NCI-H510A (cell line): ENCODE measurements at regions not wholly inside any gene's neighbourhood (a gene's known extent, or its start where the extent isn't known, plus 50 kb on each side); places are given as distances from the start of the nearest gene placed in this dataset.
"Not testable (repeated sequence)": the region's sequence is repeated elsewhere in the genome, so short reads cannot be mapped to it uniquely, and the experiment has no call there.

Experiments
- DNase-seq: peaks from one replicate; lab custom pipeline; 2025; lab: John Stamatoyannopoulos, UW

DNA sequence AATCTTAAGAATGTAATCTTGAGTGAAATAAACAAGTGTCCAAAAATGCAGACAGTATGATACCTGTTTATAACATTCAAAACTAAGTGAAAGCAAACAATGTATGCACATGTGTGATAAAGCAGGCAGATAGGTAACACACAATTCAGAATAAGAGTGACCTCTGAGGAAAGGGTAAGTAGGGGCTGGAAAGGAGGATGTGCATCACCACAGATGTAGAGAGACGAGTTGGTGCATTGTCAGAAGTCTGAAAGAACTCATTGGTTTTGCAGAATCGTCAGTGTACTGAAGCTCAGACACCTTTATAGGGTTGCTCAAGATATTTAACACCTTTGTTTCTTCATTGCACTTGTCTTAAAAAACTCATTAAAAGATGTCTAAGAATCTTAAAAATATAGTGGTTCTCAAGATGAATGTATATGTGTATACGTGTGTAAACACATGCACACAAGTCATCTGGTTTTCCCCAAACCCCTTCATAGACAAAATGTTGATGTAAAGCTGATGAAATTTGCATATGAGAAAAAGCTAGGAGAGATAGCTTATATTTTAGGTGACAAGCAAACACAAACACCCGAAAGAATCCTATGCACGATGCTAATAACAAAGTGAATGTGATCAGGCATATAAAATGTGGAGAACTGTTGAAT lies 197.6 kb upstream of the MEF2C start:
- DNase-seq: no peak

DNA sequence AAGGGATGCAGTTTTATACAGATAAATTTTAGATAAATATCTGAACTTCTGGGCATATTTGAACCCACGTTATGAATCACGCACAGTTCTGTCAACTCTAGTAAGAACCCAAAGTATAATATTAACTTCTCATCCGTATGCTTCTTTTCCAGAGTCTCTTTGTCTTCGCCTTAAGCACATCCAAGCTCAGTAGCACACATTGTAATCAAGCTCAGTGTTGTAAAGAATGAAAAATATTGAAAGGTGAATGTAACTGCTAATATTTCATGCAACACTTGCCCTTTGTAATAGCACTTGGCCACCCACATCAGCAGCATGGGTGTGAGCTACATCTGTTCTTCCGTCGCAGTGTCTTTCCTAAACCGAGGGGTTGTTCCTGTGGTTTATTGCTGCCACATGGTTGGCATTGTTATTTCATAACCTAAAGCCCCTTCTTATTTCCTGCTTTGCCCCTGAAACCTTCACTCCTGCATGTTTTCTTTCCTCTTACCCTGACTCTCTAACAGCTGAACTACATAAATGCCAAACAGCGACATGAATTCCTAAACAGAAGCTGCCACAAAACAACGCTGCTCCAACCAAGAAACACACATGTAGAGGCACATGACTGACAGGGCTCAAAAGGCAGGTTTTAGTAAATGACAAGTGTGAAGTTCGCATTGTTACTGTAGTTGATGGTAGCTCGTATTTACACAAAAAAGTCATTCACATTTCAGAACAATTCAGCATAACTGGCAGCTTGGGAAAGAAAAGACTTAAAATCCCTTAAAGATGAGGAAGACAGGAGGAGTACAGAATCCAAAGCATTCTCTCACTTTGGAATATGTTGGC lies 190.1 kb upstream of the MEF2C start:
- no peak for DNase-seq

DNA sequence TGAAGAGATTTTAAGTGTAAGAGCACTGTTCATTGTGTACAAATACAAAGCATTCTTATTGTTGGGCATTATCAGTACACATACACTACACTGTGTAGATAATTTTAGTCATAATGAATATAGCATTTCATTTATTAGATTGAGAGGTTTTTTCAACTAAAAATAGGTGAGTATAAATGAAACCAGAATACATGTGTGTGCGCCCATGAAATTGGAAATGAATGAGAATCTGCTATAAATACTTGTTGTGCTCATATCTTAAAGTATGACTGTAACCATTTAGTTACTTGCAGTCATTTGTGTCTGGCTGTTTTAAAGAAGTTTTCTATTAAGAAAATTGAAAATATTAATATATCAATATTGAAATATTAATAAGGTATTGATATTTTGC lies 189.0 kb upstream of the MEF2C start:
- DNase-seq: no peak

DNA sequence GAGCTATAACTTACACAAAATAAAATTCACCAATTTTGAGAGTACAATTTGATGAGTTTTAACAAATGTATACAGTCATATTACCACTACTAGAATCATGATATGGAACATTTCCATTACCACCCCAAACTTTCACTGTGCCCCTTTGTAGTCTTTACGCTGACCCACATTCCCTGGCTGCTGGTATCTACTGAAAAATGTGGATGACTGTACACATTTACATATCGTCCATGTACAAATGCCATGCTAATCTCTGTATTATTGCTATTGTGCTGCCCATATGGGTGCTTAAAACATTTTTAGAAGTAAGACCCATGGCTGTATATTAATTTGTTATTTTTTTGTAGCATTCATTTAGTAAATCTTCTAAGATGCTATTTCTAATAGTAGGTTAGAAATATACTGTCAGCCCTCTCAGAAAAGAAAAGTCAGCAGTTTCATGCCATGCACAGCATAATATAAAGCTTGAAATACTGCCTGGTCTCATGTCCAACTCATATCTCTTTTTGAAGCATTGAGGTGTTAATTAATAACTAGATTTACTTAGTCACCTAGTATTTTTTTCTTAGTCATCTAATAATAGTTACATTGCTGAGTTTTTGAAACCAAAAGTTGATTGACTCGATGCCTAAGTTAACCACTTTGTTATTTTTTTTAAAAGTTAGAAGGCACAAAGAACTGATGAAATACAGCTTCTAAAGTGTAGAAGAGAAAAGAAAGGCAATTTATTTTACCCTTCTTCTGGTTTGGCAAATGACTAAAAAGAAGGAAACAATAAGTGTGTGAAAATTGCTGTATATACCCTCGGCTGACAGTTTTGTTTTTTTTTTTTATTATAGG lies 188.3 kb upstream of the MEF2C start:
- DNase-seq: no peak

DNA sequence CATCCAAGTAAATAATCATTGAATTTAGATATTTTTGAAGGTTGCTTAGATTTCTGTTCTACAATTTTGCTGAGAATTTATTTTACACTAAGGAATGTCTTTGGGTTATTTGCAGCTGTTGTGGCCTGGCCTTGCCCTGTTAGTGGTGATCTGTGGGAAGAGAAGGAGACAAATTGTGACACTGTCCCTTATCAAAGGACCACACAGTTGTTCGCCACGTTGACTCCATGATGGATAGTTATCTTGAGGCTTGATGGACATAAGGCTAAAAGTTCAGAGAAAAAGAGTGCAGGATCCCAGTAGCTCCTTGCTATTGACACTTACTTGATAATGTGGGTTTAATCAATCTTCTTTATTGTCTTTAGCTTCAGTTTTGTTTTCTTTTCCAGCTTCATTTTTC lies 186.6 kb upstream of the MEF2C start:
- DNase-seq: no peak

DNA sequence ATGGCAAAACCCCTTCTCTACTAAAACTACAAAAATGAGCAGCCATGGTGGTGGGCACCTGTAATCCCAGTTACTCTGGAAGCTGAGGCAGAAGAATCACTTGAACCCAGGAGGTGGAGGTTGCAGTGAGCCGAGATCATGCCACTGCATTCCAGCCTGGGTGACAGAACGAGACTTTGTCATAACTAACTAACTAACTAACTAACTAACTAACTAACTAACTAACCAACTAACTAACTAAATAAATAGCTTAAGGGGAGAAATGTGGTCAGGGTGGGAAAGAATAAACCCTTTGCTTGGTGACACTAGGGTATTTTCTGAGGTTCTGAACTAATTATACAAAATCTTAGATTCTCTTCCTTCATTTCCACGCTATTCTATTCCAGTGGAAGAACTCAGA lies 184.4 kb upstream of the MEF2C start:
- no peak for DNase-seq

DNA sequence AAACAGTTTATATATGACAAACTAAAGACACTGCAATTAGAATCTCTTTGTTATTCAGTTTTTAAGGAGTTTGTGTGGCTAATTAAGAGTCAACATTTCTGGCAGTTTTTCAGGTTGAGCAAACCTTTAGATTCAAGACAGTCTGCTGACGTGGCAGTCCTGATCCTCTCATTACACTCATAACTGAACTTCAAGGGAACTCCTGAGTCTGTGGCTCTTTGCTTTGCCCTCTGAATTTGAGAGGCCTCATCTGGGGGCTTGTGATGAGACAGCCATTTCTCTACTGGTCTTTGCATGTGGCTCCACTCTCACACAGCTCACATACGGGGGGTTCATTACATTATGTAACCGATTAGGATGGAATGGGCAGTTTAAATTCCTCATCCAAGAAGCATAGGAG lies 182.9 kb upstream of the MEF2C start:
- DNase-seq: no peak

DNA sequence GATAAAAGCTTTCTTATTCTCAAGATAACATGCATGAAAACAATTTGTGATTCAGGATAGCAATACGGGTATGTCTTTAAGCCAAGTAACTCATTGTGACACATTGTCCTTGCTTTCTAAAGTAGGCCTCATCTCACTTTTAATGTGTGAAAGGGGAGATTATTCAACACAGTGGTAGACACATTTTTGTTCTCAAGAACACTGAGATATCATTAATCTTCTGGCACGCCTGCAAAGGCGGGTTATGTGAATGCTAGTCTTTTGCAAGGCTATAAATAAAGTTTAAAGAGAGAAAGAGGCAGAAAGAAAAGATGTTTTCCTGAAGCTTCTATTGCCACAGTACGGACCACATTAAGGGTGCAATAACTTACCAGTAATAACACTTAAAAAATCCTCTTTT lies 181.8 kb upstream of the MEF2C start:
- DNase-seq: no peak

DNA sequence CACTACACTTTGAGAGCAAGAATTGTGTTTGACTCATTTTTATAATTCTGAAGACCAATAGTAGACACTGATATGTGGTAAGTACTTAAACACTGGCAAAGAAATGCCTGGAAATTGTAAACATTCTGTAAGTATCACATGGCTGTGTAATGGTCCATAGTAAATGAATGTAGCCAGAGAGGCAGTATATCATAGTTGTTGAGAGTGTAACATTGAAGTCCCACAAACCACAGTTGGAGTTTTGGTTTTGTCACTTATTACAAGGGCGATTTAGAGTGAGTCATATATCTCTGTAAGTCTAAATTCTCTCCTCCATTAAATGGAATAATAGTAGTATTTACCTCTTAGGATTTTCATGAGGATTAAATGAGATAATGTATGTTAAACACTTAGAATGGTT lies 181.1 kb upstream of the MEF2C start:
- no peak for DNase-seq

DNA sequence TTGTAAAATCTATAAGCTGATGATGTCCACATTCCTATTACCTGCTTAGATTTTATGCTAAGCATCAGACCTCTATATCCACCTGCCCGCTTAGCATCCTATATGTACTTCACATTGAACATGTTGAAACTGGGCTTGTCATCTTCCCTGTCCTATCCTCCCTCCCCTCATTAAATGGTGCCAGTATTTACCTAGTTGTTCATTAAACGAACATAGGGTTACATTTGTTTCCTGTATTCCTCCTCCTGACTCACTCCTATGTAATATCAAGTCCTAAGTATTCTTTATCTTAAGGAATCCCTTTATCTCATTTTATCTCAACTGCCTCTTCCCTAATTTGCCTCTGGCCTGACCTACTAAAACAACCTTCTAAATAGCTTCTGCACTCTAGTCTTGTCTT lies 177.8 kb upstream of the MEF2C start:
- DNase-seq: no peak

DNA sequence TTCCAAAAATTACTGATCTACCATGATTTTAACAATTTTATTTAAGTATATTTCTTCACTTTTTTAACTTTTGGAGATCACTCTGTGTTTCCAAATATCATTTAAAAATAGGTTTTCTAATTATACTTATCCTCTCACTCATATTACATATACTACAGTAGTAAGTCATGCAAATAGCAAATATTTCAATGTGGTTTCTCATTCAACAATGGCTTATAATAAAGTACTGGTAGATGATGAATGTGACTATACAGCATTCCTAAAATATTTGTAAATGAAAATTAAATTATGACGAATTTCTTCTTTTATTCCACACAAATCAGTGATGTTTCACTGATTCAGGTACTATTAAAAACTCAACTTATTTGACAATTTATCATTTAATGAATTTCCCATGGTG lies 176.3 kb upstream of the MEF2C start:
- no peak for DNase-seq

DNA sequence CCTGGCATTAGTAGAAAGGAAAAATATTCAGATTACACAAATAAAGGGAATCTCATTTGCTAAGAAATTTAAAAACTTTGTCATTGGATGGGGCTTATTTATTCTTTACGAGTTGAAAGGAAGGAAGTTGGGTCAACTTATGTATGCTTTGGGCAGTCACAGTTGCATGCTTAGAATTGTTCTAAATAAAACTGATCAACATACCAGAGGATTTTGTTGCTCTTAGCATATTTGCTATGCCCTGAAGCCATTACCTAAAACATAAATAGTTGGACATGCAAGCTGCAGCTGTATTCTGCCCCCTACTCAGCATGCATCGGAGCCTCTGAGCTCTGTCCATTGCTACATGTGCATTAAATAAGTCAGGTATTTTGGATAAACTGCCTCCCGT lies 172.7 kb upstream of the MEF2C start:
- no peak for DNase-seq

DNA sequence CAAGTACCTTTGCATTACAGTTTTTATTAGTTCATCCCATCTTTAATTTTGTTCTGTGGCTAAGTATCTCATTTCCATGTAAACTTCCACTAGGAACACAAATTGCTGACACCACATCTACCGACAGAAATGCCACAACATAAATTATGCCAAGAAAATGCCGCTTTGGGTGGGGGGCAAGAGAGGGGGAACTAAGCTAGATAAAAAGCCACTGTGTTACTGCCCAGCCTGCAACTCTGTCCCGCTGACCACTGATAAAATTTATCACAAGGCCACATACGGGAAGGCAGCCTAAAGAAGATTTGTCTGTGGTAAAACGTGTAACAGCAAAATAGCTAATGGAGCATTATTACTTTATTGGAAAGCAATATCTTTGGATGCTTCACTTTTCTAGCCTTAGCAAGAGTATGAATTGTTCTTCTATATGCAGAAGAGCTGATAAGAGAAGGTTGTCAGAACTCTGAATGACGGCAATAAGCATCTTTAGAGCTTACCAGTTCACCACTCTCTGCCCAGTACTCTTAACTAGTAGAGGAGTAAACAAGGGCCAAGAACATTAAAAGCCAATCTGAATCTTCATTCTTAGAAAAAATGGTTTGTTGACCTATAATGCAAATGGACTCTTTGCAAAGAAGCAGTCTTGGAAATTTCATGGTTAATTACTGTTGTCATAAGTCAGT lies 172.2 kb upstream of the MEF2C start:
- DNase-seq: no peak

DNA sequence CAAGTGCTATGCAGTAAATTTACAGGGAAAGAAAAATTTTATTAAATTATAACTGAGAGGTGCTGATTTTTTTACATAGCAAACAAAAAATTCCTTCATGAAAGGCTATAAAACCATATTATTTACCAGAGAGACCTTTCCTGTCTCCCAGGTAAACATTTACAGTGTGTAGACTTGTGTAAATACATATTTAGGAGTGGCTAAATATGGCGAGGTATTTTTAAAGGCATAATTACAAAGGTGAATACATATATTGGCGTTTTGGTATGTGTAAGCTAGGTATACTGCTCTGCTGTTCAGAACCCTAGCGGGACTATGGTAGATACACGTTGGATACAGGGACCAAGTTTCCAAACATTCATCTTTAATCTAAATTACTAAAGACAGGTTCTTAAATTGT lies 170.6 kb upstream of the MEF2C start:
- no peak for DNase-seq

DNA sequence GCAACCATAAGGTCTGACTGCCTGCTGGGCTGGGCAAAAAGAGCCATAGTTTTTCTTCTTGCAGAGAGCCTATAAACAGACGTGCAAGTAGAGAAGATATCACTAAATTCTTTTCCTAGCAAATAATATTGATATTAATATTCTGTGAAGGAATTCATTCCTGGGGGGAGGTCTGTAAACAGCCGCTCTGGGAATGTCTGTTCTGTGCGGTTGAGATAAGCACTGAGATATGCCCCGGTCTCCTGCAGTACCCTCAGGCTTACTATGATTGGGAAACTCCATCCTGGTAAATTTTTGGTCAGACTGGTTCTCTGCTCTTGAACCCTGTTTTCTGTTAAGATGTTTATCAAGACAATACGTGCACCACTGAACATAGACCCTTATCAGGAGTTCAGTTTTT lies 167.1 kb upstream of the MEF2C start:
- not testable (repeated sequence) for DNase-seq

DNA sequence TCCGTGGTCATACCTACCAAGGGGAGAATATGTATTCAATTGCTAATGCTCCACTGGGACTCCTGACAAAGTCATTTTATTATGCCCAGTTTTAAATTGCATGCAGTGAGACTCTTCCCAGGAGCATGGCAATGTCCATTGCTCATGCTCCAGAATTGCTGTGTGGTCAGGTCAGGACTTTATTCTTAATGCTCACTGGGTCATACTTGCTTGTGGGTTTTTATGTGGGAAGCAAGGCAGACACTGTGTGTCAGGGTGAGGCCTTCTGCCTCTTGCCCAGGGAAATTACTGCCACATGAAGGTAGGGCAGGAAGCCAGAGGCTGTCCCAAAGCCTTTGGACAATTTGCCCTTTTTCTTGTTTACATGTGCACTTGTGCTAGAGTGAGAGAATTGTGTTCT lies 164.6 kb upstream of the MEF2C start:
- no peak for DNase-seq

DNA sequence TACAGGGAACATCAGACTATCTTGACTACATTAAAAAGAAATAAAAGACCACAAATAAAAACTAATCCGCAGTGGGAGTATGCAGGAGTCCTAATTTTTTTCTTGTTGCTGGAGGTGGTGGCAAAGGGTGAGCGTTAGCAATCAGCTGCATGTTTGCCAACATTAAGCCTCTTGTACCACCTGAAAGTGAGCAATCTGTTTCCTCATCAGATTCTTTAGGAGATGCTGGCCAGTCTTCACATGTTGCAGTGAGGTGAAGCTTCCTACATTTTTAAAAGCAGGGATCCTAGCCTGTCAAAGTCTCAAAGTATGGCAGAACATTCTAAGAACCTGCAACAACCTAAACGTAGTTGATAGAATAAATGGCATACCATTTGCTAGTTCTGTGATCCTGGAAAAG lies 162.2 kb upstream of the MEF2C start:
- no peak for DNase-seq

DNA sequence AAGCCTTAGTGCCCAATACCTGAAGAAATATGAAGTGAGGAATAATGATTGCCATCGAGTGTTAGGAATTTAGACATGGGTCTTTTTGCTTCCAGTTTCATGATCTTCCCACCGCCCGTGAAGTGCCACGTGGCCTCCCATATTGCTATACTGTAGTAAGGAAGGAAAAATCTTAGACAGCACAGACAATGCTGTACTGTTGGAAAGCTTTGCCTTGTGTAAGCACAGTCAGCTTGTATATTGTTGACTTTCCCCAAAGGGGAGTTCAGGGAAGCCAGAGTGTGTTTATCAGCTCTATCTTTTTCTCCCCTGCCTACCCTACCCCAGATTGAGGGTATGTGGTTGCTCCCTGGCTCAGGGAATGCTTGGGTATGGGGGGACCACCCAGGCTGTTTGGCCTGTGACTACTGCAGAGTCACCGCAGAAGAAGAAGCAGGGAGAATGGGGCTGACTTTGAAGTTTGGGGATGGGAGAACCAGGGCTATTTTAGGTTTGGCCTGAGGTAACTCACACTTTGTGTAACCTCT lies 161.8 kb upstream of the MEF2C start:
- DNase-seq: no peak

DNA sequence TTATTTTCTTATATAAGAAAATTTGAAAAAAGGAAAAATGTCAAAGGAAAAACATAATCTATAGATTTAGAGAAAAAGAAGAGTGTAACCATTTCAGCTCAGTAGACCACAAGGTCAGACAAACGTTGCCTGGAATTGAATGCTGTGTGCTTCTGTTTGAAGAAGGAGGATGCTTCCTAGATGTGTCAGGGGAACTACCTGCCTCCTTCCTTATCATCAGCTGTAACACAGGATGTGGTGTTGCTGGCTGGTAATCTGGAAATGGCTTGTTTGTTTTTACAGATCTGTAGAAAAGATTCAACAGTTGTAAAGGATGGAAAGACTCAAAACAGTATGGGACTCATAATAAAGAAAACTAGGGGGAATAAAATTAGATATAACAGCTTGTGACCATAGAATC lies 160.7 kb upstream of the MEF2C start:
- DNase-seq: no peak

DNA sequence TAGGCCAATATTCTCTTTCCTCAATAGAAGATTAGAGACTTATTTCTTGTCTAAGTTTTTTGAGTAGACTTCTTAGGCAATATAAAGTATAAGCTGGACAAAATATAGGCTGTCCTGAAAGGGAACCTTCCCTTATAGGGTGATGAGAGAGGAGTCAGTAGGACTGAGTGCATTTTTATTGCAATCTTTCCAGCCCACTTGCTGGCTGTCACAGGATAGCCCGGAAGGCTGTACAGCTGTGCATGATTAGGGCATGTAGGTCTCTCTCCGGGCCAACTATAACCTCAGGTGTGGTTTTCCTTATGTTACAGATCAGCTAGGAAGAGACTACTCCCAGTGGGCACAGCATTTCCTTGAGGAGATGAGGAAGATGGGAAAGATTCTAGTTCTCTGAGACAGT lies 159.8 kb upstream of the MEF2C start:
- DNase-seq: no peak

DNA sequence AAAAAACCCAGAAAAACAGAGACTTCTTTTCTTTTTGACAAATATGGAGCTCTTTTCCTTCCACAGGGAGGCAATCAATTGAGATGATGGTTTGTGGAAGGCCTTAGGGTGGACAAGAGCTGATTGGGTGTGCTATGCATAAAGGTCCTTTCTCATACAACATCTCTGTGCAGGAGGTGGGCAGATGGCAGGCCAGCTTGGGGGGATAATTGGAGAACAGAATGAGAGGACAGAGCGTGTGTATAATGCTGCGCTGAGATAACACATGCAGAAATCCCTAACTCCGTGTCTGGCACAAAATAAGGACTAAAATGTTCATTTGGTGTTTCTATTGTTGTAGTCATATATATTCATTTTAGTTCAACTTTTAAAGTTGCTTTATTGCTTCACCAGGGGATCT lies 159.0 kb upstream of the MEF2C start:
- no peak for DNase-seq

DNA sequence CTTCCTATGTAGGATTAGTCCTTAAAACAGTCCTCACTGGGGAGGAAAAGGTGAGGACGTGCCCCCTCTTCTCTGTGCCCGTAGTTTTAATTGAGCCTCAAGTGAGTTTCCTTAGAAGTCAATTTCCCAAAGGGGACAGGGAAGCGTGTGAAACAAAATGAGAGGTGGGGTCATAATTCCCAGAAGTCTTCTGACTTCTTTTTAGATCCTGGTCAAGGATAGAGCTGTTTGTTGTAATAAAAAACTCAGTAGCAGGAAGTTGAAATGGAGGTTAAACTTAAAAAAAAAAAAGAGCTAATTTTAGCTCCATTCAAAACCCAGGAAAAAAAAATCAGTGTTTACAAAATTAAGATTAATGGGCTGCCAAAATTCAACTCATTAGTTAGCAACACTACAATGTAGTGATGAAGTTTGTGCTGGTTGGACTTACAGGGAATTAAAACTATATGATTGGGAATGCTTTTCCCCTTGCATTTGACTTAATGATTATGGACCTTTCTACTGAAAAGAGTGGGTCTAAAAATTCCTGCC lies 158.3 kb upstream of the MEF2C start:
- DNase-seq: no peak
